Loucy (cell line): ENCODE measurements at regions not wholly inside any gene's neighbourhood (a gene's known extent, or its start where the extent isn't known, plus 50 kb on each side); places are given as distances from the start of the nearest gene placed in this dataset.
A peak's percentile ranks its signal among the peaks of the same experiment; 100 is the strongest.

Experiments used
- H2AFZ ChIP-seq: fragments of 200-600 bp; sonication (generic); 2 replicates; pipeline ENCODE4 v1.6.0; 2016; ENCODE audit warnings: antibody characterized with exemption, mild to moderate bottlenecking, low read length, moderate library complexity
- H3F3A ChIP-seq: fragments of 200-600 bp; 2 replicates; pipeline ENCODE4 v1.6.0; 2016; ENCODE audit warnings: antibody characterized with exemption, low read depth, mild to moderate bottlenecking
- H3K27me3 ChIP-seq: fragments of 200-600 bp; sonication (generic); 2 replicates; pipeline ENCODE4 v1.6.1; 2014; ENCODE audit warnings: low read length, mild to moderate bottlenecking; ENCODE audit not compliant: insufficient read depth, poor library complexity, severe bottlenecking
- H3K36me3 ChIP-seq: fragments of 200-600 bp; sonication (generic); 2 replicates; pipeline ENCODE4 v1.6.1; 2016; ENCODE audit warnings: low read length; ENCODE audit not compliant: insufficient read depth
- H3K4me1 ChIP-seq: fragments of 200-600 bp; sonication (generic); 2 replicates; pipeline ENCODE4 v1.5.1; 2014; ENCODE audit warnings: low read length, mild to moderate bottlenecking; ENCODE audit not compliant: insufficient read depth, poor library complexity, severe bottlenecking
- H3K4me2 ChIP-seq: fragments of 200-600 bp; sonication (generic); 2 replicates; pipeline ENCODE4 v1.6.0; 2014; ENCODE audit warnings: antibody characterized with exemption, low read length, low read depth, mild to moderate bottlenecking; ENCODE audit not compliant: poor library complexity, severe bottlenecking
- H3K4me3 ChIP-seq: fragments of 200-600 bp; sonication (generic); 2 replicates; pipeline ENCODE4 v1.5.1; 2014; ENCODE audit warnings: low read length, mild to moderate bottlenecking, mixed read lengths; ENCODE audit not compliant: poor library complexity, severe bottlenecking
- H3K79me2 ChIP-seq: fragments of 200-600 bp; sonication (generic); 2 replicates; pipeline ENCODE4 v1.6.1; 2014; ENCODE audit warnings: low read length; ENCODE audit not compliant: insufficient read depth
- H3K9ac ChIP-seq: fragments of 200-600 bp; sonication (generic); 2 replicates; pipeline ENCODE4 v1.6.0; 2014; ENCODE audit warnings: mild to moderate bottlenecking, low read depth, low read length, moderate library complexity; ENCODE audit not compliant: poor library complexity, severe bottlenecking
- H3K9me2 ChIP-seq: fragments of 200-600 bp; sonication (generic); replicated peaks from 2 replicates; pipeline ENCODE4 v1.6.1; 2016; ENCODE audit warnings: low read depth, low read length, mixed read lengths
- H3K9me3 ChIP-seq: fragments of 200-600 bp; sonication (generic); 2 replicates; pipeline ENCODE4 v1.6.1; 2014; ENCODE audit warnings: mild to moderate bottlenecking, antibody characterized with exemption, low read length, low read depth; ENCODE audit not compliant: insufficient read depth
- H4K20me1 ChIP-seq: fragments of 200-600 bp; sonication (generic); 2 replicates; pipeline ENCODE4 v1.6.0; 2014; ENCODE audit warnings: antibody characterized with exemption, low read length, mild to moderate bottlenecking; ENCODE audit not compliant: insufficient read depth, poor library complexity, severe bottlenecking
- EZH2phosphoT487 ChIP-seq: fragments of 200-600 bp; IDR thresholded peaks from 2 replicates; pipeline ENCODE4 v1.6.1; 2018; ENCODE audit warnings: antibody characterized with exemption, mild to moderate bottlenecking, moderate library complexity, borderline replicate concordance
- TF ChIP-seq, protein P1 (sequence below): fragments of 200-600 bp; sonication (generic); conservative IDR thresholded peaks from 2 replicates; pipeline ENCODE4 v1.5.1; 2014; ENCODE audit warnings: mild to moderate bottlenecking, antibody characterized with exemption, low read length

DNA sequence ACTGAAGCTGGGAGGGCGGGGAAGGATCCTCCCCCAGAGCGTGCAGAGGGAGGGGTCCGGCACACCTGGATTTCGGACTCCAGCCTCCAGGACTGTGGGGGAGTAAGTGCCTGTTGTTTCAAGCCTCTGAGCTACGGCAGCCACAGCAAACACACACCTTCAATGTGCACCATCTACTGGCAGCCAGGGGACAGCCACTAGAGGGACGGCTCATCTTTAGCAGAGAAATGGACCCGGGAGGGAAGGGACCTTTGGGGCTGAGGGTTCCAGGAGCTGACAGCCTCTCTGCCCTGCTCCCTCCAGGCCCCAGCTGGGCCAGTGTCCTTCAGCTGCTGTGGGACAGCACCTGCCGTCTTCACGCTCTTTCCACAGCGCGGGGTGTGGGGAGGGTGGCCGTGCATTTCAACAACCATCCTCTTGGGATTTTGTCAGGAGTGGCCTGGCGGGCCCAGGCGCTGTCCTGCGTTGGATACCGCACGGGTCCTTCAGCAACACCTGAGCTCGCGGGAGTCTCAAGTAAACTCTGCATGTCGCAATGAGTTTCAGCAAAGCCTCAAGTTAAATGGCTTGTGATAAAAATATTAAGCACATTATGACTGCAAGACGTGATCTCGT is 209.2 kb upstream of the C14orf180 start:
- Histone ChIP-seq H4K20me1 (no peaks in the 10 kb centered on the region), H3K9ac (no peak overlapping the region), H3K9me2 (no peaks in the 10 kb centered on the region), H3K79me2 (no peaks in the 10 kb centered on the region), H3K4me2 (no peak overlapping the region), H3K9me3 (no peaks in the 10 kb centered on the region), H3K4me1 (no peaks in the 10 kb centered on the region), H3K27me3 (no peaks in the 10 kb centered on the region), H3F3A (no peaks in the 10 kb centered on the region), H3K4me3 (no peak overlapping the region), H2AFZ (no peak overlapping the region), H3K36me3 (no peaks in the 10 kb centered on the region)
- no peak for TF ChIP-seq EZH2phosphoT487
- TF ChIP-seq, protein P1, sequence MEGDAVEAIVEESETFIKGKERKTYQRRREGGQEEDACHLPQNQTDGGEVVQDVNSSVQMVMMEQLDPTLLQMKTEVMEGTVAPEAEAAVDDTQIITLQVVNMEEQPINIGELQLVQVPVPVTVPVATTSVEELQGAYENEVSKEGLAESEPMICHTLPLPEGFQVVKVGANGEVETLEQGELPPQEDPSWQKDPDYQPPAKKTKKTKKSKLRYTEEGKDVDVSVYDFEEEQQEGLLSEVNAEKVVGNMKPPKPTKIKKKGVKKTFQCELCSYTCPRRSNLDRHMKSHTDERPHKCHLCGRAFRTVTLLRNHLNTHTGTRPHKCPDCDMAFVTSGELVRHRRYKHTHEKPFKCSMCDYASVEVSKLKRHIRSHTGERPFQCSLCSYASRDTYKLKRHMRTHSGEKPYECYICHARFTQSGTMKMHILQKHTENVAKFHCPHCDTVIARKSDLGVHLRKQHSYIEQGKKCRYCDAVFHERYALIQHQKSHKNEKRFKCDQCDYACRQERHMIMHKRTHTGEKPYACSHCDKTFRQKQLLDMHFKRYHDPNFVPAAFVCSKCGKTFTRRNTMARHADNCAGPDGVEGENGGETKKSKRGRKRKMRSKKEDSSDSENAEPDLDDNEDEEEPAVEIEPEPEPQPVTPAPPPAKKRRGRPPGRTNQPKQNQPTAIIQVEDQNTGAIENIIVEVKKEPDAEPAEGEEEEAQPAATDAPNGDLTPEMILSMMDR, result peak; percentile 51

DNA sequence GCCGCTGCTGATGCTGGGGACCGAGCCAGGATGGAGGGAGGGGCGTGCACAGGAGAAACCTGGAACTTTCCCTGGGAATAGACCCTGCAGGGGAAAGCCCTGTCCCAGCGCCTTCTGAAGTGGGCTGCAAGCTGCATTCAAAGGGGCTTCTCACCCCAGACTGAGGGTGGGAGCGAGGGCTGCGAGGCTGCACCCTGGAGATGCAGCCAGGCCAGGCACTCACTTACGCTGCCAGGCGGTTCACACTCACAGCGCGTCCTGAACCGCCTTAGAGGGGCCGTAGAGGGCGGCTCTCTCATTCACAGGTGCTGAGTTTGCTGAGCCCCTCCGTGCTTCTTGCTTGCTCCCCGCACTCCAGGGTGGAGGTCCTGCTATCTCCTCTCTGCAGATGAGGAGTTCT is 208.5 kb upstream of the C14orf180 start:
- Histone ChIP-seq H3K4me1 (no peaks in the 10 kb centered on the region), H3K9me3 (no peaks in the 10 kb centered on the region), H3K36me3 (no peaks in the 10 kb centered on the region), H2AFZ (no peak overlapping the region), H3K27me3 (no peaks in the 10 kb centered on the region), H3F3A (no peaks in the 10 kb centered on the region), H3K4me3 (no peak overlapping the region), H3K9me2 (no peaks in the 10 kb centered on the region), H4K20me1 (no peaks in the 10 kb centered on the region), H3K4me2 (no peak overlapping the region), H3K9ac (no peak overlapping the region), H3K79me2 (no peaks in the 10 kb centered on the region)
- TF ChIP-seq, protein P1, result no peak
- no peak for TF ChIP-seq EZH2phosphoT487

DNA sequence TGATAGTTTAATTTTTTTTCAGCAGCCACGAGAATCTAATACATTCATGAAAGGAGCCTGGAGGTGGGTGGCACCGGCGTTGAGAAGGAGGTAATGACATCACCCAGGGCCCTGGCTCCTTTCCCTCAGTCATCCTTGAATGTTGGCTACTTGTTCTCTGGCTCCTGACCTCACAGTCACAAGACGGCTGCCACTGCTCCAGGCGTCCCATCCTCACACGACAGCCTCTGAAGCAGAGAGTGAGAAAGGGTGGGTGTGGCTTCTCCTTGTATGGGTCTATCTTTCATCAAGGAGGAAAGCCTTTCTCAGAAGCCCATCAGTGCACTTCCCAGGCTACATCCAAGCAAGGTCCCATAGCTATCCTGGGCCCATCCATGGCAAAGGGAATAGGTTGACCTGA is 207.6 kb upstream of the C14orf180 start:
- Histone ChIP-seq H3K36me3 (no peaks in the 10 kb centered on the region), H3K9me2 (no peaks in the 10 kb centered on the region), H3K27me3 (no peaks in the 10 kb centered on the region), H4K20me1 (no peaks in the 10 kb centered on the region), H3K9me3 (no peaks in the 10 kb centered on the region), H3K4me2 (no peak overlapping the region), H3F3A (no peaks in the 10 kb centered on the region), H3K9ac (no peak overlapping the region), H3K4me3 (no peak overlapping the region), H3K4me1 (no peaks in the 10 kb centered on the region), H2AFZ (no peak overlapping the region), H3K79me2 (no peaks in the 10 kb centered on the region)
- TF ChIP-seq EZH2phosphoT487, result no peak
- TF ChIP-seq, protein P1, result no peak
